ENCODE measurements at regions not wholly inside any gene's neighbourhood (a gene's known extent, or its start where the extent isn't known, plus 50 kb on each side); places are given as distances from the start of the nearest gene placed in this dataset.

DNA sequence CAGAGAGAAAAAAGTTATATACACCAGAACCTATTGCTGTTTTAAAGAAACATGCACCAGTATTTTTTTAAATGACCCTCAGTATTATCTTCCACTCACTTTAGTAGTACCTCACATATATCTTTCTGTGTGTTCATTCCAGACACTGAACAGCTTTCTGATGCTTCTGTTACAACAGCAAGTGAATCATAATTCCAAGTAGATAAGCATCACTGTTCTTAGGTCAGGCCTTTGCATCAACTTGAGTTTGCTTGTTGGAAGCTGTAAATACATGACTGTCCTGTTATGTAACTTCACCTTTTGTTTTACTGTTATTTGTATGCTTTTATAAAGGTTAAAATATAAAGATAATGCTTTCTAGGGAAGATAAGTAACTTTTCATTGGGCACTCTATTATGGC is 184.4 kb downstream of the ISL1 start:
- TF ChIP-seq CTCF (IDR thresholded peaks at IDR 0.05), result no peak
- TF ChIP-seq POLR2AphosphoS5 (IDR thresholded peaks at IDR 0.05; ENCODE audit: low read depth, low read length), result no peak

Data from Panc1 (cell line).